ENCODE measurements at regions not wholly inside any gene's neighbourhood (a gene's known extent, or its start where the extent isn't known, plus 50 kb on each side); places are given as distances from the start of the nearest gene placed in this dataset.
"Not testable (repeated sequence)": the region's sequence is repeated elsewhere in the genome, so short reads cannot be mapped to it uniquely, and the experiment has no call there.

DNA sequence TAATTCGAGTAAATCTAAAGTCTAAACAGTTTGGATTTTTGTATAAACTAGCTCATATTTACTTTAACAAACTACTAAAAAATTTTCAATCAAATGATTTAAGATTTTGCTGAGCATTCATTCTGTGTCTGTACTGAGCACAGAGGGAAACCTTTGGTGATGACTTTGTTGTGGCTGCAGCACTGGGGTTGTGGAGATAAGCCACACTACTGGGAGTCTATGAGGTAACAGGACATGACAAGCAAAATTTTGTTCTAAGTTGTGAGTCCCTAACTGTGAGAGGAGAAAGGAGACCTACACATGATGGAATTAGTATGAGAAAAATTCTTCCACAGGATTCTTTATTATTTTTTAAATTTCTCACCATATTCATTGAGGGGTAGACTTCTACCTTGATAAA is 933.7 kb upstream of the LRATD1 start:
- POLR2A ChIA-PET, result no interaction called here
- no peaks in the 10 kb centered on the region for H3K9me3 ChIP-seq (replicated peaks; ENCODE audit: control insufficient read depth, insufficient read depth, low read depth, low read length)
- intact Hi-C loops (cut with micrococcal nuclease) (no loop called here), in situ Hi-C loops (cut with MboI) (no loop called here)
- 0% methylated on average over 1 of the region's 1 CpG for WGBS (ENCODE audit: insufficient coverage, low coverage, missing lambda C conversion rate)
- no peak overlapping the region for H3K27ac ChIP-seq (ENCODE audit: extremely low read depth, low read depth, low read length)
- no peak for ATAC-seq
- no peak overlapping the region for H2AFZ ChIP-seq (ENCODE audit: low read depth, low read length)
- no peaks in the 10 kb centered on the region for H3K4me1 ChIP-seq (replicated peaks in 1 of 2; ENCODE audit: control insufficient read depth in 2 of 2, insufficient read depth in 2 of 2, low read length in 2 of 2)
- no peak overlapping the region for H3K9ac ChIP-seq (ENCODE audit: insufficient read depth in 1 of 2, low read depth in 2 of 2, low read length in 2 of 2)
- H4K20me1 ChIP-seq (replicated peaks; ENCODE audit: control insufficient read depth, insufficient read depth, low read length), result no peaks in the 10 kb centered on the region
- H3K9me1 ChIP-seq (ENCODE audit: control insufficient read depth, insufficient read depth, low read length), result no peaks in the 10 kb centered on the region
- no peak overlapping the region for H3K4me3 ChIP-seq
- BruUV-seq (replicated peaks), result no TSS peak
- H3K4me2 ChIP-seq (ENCODE audit: insufficient read depth, low read length), result no peak overlapping the region
- no peak for DNase-seq (ENCODE audit: extremely low read depth in 1 of 4, low spot score in 3 of 4)
- H3K27me3 ChIP-seq (ENCODE audit: control insufficient read depth in 2 of 2, insufficient read depth in 2 of 2, low read length in 2 of 2), result no peaks in the 10 kb centered on the region
- TF ChIP-seq MTF1 (CRISPR knock-in tag; IDR thresholded peaks at IDR 0.05; ENCODE audit: borderline replicate concordance) (no peak), BRD4 (IDR thresholded peaks at IDR 0.05) (no peak)
- no peaks in the 10 kb centered on the region for H3K36me3 ChIP-seq (ENCODE audit: control insufficient read depth, insufficient read depth, low read length)
- FAIRE-seq, result no peak
- CTCF ChIA-PET (ENCODE audit: low intra/inter-chr PET ratio), result no interaction called here
- no peaks in the 10 kb centered on the region for H3K79me2 ChIP-seq (ENCODE audit: control insufficient read depth, insufficient read depth, low read length)

DNA sequence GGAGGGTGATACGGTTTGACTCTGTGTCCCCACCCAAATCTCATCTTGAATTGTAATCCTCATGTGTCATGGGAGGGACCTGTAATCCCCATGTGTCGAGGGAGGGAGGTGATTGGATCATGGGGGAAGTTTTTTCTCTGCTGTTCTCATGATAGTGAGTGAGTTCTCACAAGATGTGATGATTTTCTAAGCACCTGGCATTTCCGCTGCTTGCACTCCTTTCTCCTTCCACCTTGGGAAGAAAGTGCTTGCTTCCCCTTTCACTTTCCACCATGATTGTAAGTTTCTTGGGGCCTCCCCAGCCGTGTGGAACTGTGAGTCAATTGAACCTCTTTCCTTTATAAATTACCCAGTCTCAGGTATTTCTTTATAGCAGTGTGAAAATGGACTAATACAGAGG is 932.6 kb upstream of the LRATD1 start:
- H3K9me3 ChIP-seq (replicated peaks; ENCODE audit: control insufficient read depth, insufficient read depth, low read depth, low read length); FAIRE-seq; H3K27ac ChIP-seq (ENCODE audit: extremely low read depth, low read depth, low read length); intact Hi-C loops (cut with micrococcal nuclease); H3K9ac ChIP-seq (ENCODE audit: insufficient read depth in 1 of 2, low read depth in 2 of 2, low read length in 2 of 2); POLR2A ChIA-PET; CTCF ChIA-PET (ENCODE audit: low intra/inter-chr PET ratio); H4K20me1 ChIP-seq (replicated peaks; ENCODE audit: control insufficient read depth, insufficient read depth, low read length); H3K36me3 ChIP-seq (ENCODE audit: control insufficient read depth, insufficient read depth, low read length); ATAC-seq; H3K4me3 ChIP-seq; H3K9me1 ChIP-seq (ENCODE audit: control insufficient read depth, insufficient read depth, low read length); H3K27me3 ChIP-seq (ENCODE audit: control insufficient read depth in 2 of 2, insufficient read depth in 2 of 2, low read length in 2 of 2); BruUV-seq (replicated peaks); H3K4me1 ChIP-seq (replicated peaks in 1 of 2; ENCODE audit: control insufficient read depth in 2 of 2, insufficient read depth in 2 of 2, low read length in 2 of 2); in situ Hi-C loops (cut with MboI); H2AFZ ChIP-seq (ENCODE audit: low read depth, low read length); DNase-seq (ENCODE audit: extremely low read depth in 1 of 4, low spot score in 3 of 4); H3K4me2 ChIP-seq (ENCODE audit: insufficient read depth, low read length); H3K79me2 ChIP-seq (ENCODE audit: control insufficient read depth, insufficient read depth, low read length): not testable (repeated sequence)
- WGBS (ENCODE audit: insufficient coverage, low coverage, missing lambda C conversion rate), result 0% methylated on average over 4 of the region's 4 CpGs
